ENCODE measurements at regions not wholly inside any gene's neighbourhood (a gene's known extent, or its start where the extent isn't known, plus 50 kb on each side); places are given as distances from the start of the nearest gene placed in this dataset.

DNA sequence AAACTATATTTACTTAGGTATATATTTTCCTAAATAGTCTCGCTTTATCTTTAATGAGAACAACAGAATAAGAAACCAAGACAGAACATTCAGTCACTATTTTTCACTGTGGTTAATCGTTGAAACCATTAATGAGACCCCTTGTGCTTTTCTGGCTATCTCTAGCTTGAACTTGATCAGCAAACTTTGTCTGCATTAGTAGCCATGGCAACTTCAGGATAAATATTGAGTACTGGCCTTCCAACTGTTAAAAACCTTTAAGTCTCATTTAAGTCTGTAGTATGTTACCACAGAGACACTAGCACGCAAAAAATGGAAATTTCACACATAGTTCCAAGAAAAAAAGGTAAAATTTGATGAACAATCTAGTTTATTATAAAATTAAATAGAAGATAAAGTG, 946.0 kb downstream of the SLITRK5 start:
- no peak overlapping the region for H3K14ac ChIP-seq (replicated peaks; ENCODE audit: low read depth, low read length)
- no peak overlapping the region for H3K27ac ChIP-seq (ENCODE audit: insufficient read depth, low read length)
- no peaks in the 10 kb centered on the region for H3K79me1 ChIP-seq (ENCODE audit: low read depth in 1 of 2, low read length in 2 of 2)
- peaks cover 5% of the 10 kb centered on the region; the same call in 1 of the 2 replicates for H3K9me3 ChIP-seq (ENCODE audit: control insufficient read depth, insufficient read depth, low read length)
- H4K8ac ChIP-seq (ENCODE audit: low read depth in 2 of 2, low read length in 2 of 2), result no peak overlapping the region
- H2AK9ac ChIP-seq (replicated peaks; ENCODE audit: low read depth, low read length, poor library complexity), result no peak overlapping the region
- TF ChIP-seq FOS (IDR thresholded peaks at IDR 0.05; ENCODE audit: low read depth, low read length) (no peak), RFX5 (IDR thresholded peaks at IDR 0.05; ENCODE audit: low read depth, low read length) (no peak), RAD21 (IDR thresholded peaks at IDR 0.05; ENCODE audit: low read length) (no peak), MXI1 (IDR thresholded peaks at IDR 0.05; ENCODE audit: borderline replicate concordance, low read depth, low read length) (no peak), CEBPB (IDR thresholded peaks at IDR 0.05; ENCODE audit: low read depth, low read length) (no peak)
- TF ChIP-seq, protein P1, sequence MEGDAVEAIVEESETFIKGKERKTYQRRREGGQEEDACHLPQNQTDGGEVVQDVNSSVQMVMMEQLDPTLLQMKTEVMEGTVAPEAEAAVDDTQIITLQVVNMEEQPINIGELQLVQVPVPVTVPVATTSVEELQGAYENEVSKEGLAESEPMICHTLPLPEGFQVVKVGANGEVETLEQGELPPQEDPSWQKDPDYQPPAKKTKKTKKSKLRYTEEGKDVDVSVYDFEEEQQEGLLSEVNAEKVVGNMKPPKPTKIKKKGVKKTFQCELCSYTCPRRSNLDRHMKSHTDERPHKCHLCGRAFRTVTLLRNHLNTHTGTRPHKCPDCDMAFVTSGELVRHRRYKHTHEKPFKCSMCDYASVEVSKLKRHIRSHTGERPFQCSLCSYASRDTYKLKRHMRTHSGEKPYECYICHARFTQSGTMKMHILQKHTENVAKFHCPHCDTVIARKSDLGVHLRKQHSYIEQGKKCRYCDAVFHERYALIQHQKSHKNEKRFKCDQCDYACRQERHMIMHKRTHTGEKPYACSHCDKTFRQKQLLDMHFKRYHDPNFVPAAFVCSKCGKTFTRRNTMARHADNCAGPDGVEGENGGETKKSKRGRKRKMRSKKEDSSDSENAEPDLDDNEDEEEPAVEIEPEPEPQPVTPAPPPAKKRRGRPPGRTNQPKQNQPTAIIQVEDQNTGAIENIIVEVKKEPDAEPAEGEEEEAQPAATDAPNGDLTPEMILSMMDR (conservative IDR thresholded peaks at IDR 0.05; ENCODE audit: low read depth, low read length), result no peak
- TF ChIP-seq, protein P2, sequence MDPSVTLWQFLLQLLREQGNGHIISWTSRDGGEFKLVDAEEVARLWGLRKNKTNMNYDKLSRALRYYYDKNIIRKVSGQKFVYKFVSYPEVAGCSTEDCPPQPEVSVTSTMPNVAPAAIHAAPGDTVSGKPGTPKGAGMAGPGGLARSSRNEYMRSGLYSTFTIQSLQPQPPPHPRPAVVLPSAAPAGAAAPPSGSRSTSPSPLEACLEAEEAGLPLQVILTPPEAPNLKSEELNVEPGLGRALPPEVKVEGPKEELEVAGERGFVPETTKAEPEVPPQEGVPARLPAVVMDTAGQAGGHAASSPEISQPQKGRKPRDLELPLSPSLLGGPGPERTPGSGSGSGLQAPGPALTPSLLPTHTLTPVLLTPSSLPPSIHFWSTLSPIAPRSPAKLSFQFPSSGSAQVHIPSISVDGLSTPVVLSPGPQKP (IDR thresholded peaks at IDR 0.05; ENCODE audit: borderline replicate concordance, low read depth, low read length), result no peak
- H3K27me3 ChIP-seq (ENCODE audit: control insufficient read depth, insufficient read depth, low read length), result no peaks in the 10 kb centered on the region
- no peak overlapping the region for H3K9ac ChIP-seq (ENCODE audit: low read depth, low read length)
- H4K20me1 ChIP-seq (ENCODE audit: insufficient read depth, low read length), result no peaks in the 10 kb centered on the region
- no peak overlapping the region for H2BK120ac ChIP-seq (ENCODE audit: low read depth, low read length)
- no peak overlapping the region for H3K56ac ChIP-seq (ENCODE audit: extremely low read depth, insufficient read depth, low read length)
- H3K4me2 ChIP-seq (ENCODE audit: low read depth, low read length), result no peak overlapping the region
- H2BK5ac ChIP-seq (ENCODE audit: low read depth, low read length, poor library complexity, severe bottlenecking), result no peak overlapping the region
- no peak for ATAC-seq (ENCODE audit: low read depth)
- no peak overlapping the region for H2BK15ac ChIP-seq (ENCODE audit: low read depth, low read length)
- DNase-seq, result no peak
- H2BK20ac ChIP-seq (ENCODE audit: low read depth, low read length), result no peak overlapping the region
- dilution Hi-C loops (cut with HindIII; ENCODE audit: low sequenced_read_pairs, unreplicated experiment) (no loop called here), in situ Hi-C loops (cut with MboI; ENCODE audit: low sequenced_read_pairs) (no loop called here), intact Hi-C loops (cut with micrococcal nuclease) (no loop called here)
- no peak overlapping the region for H4K91ac ChIP-seq (ENCODE audit: insufficient read depth, low read depth, low read length)
- no peaks in the 10 kb centered on the region for H3K4me1 ChIP-seq (ENCODE audit: control insufficient read depth, insufficient read depth, low read length)
- H3K4me3 ChIP-seq (ENCODE audit: insufficient read depth, low read depth, low read length), result no peak overlapping the region
- ChIA-PET CTCF (no interaction called here), POLR2A (ENCODE audit: unreplicated experiment) (no interaction called here)
- WGBS, 2 experiments (ENCODE audit: extremely low coverage in 2 of 2, insufficient read length in 1 of 2), result 20% methylated on average over 1 of the region's 3 CpGs; no CpG with 5 or more reads in 1 of the 2 experiments
- no peak overlapping the region for H3K18ac ChIP-seq (ENCODE audit: low read depth, low read length)
- H2AK5ac ChIP-seq (ENCODE audit: low read depth, low read length), result no peak overlapping the region
- H3K4ac ChIP-seq (ENCODE audit: low read depth, low read length), result no peak overlapping the region
- H3K23ac ChIP-seq (ENCODE audit: low read depth, low read length), result no peak overlapping the region
- no peak overlapping the region for H2AFZ ChIP-seq (replicated peaks; ENCODE audit: low read length, poor library complexity)
- no peak overlapping the region for H4K5ac ChIP-seq (ENCODE audit: low read depth, low read length)
- BruUV-seq (replicated peaks), result no TSS peak
- no peaks in the 10 kb centered on the region for H3K9me1 ChIP-seq (ENCODE audit: insufficient read depth, low read length)
- H3K36me3 ChIP-seq (ENCODE audit: control insufficient read depth, insufficient read depth, low read length), result no peaks in the 10 kb centered on the region

All from IMR-90 (cell line).